ENCODE measurements at regions not wholly inside any gene's neighbourhood (a gene's known extent, or its start where the extent isn't known, plus 50 kb on each side); places are given as distances from the start of the nearest gene placed in this dataset.
"Not testable (repeated sequence)": the region's sequence is repeated elsewhere in the genome, so short reads cannot be mapped to it uniquely, and the experiment has no call there.

DNA sequence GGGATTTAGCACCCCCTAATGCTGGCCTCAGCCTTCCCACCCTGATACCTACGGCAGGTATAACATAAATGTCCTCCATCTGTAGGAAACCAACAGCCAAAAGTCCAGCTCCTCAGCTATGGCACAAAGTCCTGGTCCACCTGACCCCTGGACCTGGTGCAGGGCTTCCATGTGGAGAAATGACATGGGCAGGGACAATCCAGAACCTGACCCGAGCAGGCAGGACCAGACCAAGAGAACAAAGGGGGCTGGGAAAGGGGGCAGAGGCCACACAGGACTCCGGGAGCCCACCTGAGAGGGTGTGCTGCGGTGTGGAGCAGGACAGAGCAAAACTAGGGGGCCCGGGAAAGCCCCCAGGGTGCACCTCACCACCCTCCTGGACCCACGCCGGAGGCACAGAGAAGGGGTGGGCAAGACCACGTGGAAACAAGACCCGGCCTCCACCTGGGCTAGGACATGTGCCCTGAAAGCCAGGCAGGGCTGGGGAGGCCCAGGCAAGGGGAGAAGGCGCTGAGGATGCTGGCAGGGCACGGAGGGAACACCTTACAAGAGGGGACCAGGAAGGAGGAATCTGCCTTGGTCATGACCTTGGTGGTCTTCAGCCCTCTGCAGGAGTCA, 368.9 kb downstream of the SHANK2 start:
- DNase-seq, result no peak

DNA sequence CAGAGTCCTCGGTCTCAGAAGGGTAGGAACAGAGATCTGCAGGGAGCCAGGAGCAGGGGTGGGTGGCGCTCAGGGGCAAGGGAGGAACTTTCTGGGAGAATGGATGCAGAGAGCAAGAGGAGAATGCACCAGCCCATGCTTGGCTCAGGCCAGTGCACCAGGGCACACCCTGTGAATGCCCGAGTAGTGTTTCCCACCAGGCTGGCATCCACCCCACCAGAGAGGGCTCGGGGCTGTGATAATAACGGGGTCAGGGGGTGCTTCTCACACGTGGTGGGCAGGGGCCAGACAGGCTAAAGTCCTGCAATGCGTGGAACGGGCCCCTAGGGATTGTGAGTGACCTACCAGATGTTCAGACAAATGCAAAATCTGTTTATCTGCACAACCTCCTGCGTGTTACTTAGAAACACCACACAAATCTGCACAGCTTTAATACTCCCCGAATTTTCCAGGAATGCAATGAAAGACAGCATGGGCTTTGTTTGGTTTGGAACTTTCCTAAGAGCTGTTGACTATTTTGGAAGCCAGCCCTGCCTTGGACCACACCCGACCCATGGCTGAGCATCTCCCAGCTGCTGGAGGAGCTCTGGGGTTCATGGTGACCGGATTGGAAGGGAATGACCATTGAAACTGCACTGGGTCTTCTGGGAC, 368.3 kb downstream of the SHANK2 start:
- DNase-seq, result no peak

DNA sequence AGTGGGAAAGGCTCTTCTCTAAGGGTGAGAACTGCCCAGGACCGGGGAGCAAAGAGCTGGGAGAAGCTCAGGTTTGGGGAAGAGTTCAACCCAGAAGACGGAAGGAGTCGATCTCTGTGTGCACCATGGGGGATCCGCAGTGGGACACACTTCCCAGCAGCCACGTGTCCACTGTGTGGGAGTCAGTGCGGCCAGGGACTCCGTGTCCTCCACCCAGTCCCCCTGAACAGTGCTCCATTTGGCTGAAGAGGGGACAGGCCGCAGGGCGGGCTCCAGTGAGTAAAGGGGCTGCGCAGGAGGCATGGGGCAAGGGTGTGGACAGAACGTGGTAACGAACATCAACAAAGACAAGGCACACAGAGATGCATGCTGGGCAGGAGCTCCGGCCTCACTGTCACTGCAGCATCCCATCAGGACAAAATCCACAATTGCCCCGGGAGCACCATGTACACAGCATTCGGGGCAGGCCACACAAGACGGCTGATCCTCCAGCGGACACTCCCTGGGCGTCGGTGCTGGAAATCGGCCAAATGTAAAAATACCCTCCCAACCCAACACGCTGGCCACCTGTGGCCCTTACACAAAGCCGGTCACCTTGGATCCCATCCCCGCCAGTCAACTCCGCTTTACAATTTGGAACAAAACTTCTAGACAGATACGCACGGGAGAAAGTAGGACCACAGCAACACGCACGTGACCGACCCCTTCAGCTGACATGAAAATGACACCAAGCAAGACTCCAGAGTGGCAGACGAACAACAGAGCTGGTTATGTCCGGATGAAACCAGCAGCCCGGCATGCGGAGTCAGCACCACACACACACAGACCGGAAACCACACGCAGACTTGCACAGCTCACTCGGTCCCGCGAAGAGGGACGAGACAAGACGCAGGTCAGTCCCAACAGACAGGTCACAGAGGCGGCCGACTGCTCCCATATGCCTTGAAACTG, 366.8 kb downstream of the SHANK2 start:
- peak in 13 of 51 donors; percentile 6 to 53 (median 26) for DNase-seq

GRCh38 chr11:70886256-70886655, 366.1 kb downstream of the SHANK2 start:
- DNase-seq, result peak in 1 of 51 donors; percentile 45

- peak in 1 of 51 donors; percentile 64 for DNase-seq
These were observed 365.5 kb downstream of the SHANK2 start for GRCh38 chr11:70886676-70887541.

DNA sequence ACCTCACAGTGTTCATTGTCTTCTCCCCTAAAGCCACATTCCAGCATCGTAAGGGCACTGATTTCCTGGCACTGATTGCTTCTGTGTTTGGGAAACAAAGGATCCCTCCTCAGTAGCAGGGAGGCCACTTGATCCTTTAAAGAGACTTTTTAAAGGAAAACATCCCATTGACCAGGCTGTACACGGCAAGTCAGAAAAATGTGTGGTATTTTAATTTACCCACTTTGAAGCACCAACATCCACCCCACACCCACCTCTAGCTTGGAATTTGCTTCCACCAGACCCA, 364.9 kb downstream of the SHANK2 start:
- no peak for DNase-seq

DNA sequence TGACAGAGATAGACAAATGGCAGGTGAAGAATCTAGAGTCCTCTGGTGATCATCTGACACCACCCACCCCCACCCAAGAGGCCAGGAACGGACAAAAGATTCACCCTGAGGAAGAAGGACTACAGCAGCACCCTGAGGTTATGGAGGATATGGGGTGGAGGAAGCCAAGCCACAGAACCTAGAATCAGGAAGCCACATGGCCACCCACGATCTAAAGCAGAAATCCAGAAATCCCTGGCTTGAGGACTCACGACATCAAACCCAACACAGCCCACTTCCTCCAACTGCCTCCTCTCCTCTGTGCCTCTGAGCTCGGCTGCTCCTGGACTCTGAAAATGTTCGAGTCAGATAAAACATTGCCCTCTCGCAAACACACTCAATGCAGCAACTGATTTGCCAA, 364.3 kb downstream of the SHANK2 start:
- DNase-seq, result no peak

GRCh38 chr11:70889411-70889810, 363.0 kb downstream of the SHANK2 start:
- DNase-seq, result no peak

DNA sequence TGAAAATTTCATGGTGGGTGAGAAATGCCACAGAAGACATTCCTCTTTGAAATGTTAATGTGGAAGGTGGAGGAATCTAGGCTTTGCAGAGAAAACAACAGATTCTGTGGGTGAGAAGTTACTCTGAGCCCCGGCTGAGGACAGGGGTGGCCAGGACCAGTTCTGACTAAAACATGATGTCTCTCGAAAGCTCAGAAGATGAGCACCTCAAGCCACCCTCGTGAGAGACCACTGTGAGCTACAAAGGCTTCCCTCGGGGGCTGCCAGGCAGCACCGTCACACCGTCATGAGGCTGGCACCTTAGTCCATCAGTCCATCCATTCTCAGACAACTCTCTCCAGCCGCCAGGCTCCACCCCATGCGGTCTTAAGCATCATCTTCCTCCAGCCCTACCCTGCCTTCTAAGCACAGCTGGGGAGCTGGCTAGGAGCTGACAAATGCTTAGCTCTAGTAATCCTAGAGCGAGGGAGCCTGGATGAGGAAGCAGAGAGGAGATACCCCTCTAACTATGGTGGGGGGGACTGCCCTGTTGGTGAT, 360.5 kb downstream of the SHANK2 start:
- no peak for DNase-seq

GRCh38 chr11:70892889-70893288, 359.5 kb downstream of the SHANK2 start:
- no peak for DNase-seq

- DNase-seq, result no peak
These were observed 357.6 kb downstream of the SHANK2 start for GRCh38 chr11:70894566-70895365.

- no peak for DNase-seq
These were observed 357.1 kb downstream of the SHANK2 start for GRCh38 chr11:70895366-70895670.

- no peak for DNase-seq
These were observed 354.9 kb downstream of the SHANK2 start for GRCh38 chr11:70897429-70897828.

GRCh38 chr11:70899616-70900015, 352.8 kb downstream of the SHANK2 start:
- no peak for DNase-seq

DNA sequence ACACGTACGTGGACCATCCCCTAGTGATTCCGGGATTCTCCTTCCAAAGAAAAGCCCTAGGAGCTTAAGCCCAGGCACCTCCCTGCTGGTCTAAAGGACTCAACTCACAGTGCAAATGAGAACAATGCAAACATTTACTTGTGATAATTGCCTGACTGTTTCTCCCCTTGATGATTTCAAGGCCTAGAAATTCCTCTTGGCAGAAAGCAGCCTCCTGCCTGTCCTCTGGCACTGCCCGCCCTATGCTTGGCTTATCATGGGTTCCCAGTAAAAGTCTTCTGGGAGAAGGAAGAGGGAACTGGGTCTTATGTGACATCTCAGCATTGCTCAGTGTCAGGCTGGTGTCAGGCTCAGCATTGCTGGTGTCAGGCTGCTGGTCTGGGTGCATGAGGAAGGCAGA, 351.8 kb downstream of the SHANK2 start:
- DNase-seq, result no peak

DNA sequence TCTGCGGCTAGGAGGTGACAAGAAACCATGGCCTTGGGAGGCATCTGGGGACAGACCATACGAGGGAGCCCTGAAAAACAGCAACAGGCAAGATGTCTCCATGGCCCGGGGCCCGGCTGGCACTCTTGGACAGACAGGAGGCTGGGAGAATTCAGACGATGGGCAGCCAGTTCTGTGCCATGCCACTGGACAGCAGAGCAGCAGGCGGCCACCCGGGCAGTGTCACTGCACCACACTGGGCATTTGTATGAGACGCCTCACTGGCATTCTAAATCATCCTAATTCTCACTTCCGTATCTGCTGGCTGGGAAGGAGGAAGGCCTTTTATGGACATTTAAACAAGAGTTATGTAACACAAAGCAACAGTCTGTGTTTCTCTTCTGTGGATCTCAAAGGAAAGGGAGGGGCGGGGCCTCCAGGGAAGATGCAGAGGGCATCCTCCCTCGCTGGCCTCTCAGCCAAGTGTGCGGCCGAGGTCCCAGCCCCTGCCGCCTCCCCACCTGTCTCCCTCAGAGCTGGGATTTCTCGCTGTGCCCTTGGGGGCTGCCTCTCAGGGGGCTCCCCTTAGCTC, 350.3 kb downstream of the SHANK2 start:
- DNase-seq, result peak in 15 of 51 donors; percentile 10 to 67 (median 25)

DNA sequence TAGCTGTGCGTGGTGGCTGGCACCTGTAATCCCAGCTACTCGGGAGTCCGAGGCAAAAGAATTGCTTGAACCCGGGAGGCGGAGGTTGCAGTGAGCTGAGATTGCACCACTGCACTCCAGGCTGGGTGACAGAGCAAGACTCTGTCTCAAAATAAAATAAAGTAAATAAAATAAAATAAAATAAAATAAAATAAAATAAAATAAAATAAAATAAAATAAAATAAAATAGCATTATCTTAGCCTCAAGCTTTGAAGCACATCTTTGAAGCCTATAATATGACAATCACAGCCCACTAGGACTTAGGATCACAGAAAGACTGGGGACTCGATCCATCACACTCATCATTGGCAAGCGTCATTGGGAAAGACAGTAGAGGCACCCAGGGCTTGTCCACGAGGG, 349.1 kb downstream of the SHANK2 start:
- DNase-seq, result not testable (repeated sequence)

DNA sequence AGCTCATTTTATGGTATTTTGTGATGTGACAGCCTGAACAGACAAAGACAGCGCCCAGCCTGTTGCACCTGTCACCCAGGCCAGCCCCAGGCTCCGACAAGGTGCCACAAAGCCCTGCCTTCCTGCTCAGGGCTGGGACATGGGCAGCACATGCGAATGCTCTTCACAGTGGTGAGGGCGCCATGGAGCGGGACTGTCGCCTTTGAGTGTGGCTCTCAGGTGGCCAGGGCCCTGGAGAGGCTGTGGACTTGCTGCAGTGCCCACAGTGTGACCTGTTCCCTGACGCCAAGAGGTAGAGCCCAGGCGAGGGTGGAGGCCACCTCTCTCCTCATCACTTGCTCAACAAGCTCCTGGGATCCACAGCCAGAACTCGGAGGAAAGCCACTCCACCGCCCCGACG, 346.3 kb downstream of the SHANK2 start:
- DNase-seq, result no peak

- DNase-seq, result no peak
These were observed 344.2 kb downstream of the SHANK2 start for GRCh38 chr11:70908223-70908622.

GRCh38 chr11:70910835-70911234, 341.5 kb downstream of the SHANK2 start:
- DNase-seq, result no peak

Data from hypothalamus (tissue), 51 donors.